ENCODE measurements at regions not wholly inside any gene's neighbourhood (a gene's known extent, or its start where the extent isn't known, plus 50 kb on each side); places are given as distances from the start of the nearest gene placed in this dataset.

GRCh38 chr2:38448692-38449410 lies 71.8 kb upstream of the ATL2 start:
- DNase-seq: no peak

GRCh38 chr2:38446906-38447561 lies 70.0 kb upstream of the ATL2 start:
- DNase-seq: no peak

- DNase-seq: no peak
Observed at GRCh38 chr2:38446418-38446817, 69.3 kb upstream of the ATL2 start.

GRCh38 chr2:38444247-38444646 lies 67.2 kb upstream of the ATL2 start:
- no peak for DNase-seq

- DNase-seq: no peak
Observed at GRCh38 chr2:38442643-38443541, 65.8 kb upstream of the ATL2 start.

GRCh38 chr2:38441346-38441745 lies 64.3 kb upstream of the ATL2 start:
- no peak for DNase-seq

- DNase-seq: no peak
Observed at GRCh38 chr2:38440655-38441054, 63.6 kb upstream of the ATL2 start.

GRCh38 chr2:38439863-38440262 lies 62.8 kb upstream of the ATL2 start:
- no peak for DNase-seq

GRCh38 chr2:38438883-38439612 lies 62.0 kb upstream of the ATL2 start:
- no peak for DNase-seq

GRCh38 chr2:38438133-38438882 lies 61.2 kb upstream of the ATL2 start:
- DNase-seq: no peak

- DNase-seq: no peak
Observed at GRCh38 chr2:38436227-38436664, 59.2 kb upstream of the ATL2 start.

- no peak for DNase-seq
Observed at GRCh38 chr2:38435775-38436174, 58.7 kb upstream of the ATL2 start.

- DNase-seq: no peak
Observed at GRCh38 chr2:38434595-38434994, 57.5 kb upstream of the ATL2 start.

- DNase-seq: no peak
Observed at GRCh38 chr2:38433607-38433975, 56.5 kb upstream of the ATL2 start.

- no peak for DNase-seq
Observed at GRCh38 chr2:38432820-38433606, 55.9 kb upstream of the ATL2 start.

GRCh38 chr2:38430597-38431207 lies 53.6 kb upstream of the ATL2 start:
- DNase-seq: no peak

GRCh38 chr2:38430196-38430595 lies 53.1 kb upstream of the ATL2 start:
- DNase-seq: no peak

GRCh38 chr2:38427936-38428335 lies 50.9 kb upstream of the ATL2 start:
- DNase-seq: no peak

GRCh38 chr2:38427054-38427453 lies 50.0 kb upstream of the ATL2 start:
- no peak for DNase-seq

Data from activated CD4-positive, alpha-beta T cell treated with anti-CD3 and anti-CD28 coated beads, Interleukin-2, amount 50 U/mL, for 1 hour (primary cell).